ENCODE measurements at regions not wholly inside any gene's neighbourhood (a gene's known extent, or its start where the extent isn't known, plus 50 kb on each side); places are given as distances from the start of the nearest gene placed in this dataset.

DNA sequence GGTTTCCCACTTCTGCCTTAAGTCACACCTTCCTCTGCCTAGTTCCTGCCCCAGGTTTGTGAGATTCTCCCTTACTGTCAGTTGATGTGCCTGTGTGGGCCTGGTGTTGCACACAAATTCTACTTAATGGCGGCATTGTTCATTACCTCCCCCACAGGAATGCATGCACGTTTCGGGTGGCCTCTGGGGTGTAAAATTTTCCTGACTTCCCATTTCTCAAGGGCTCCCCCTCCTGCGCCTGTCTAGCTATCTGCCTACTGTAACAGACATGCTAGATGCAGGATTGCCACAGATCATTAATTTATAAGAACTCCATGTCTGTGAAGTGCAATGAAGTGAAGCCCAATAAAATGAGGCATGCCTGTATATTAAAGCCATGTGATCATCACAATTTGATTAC, 1466.3 kb downstream of the PCDH9 start:
- TF ChIP-seq, protein P1, sequence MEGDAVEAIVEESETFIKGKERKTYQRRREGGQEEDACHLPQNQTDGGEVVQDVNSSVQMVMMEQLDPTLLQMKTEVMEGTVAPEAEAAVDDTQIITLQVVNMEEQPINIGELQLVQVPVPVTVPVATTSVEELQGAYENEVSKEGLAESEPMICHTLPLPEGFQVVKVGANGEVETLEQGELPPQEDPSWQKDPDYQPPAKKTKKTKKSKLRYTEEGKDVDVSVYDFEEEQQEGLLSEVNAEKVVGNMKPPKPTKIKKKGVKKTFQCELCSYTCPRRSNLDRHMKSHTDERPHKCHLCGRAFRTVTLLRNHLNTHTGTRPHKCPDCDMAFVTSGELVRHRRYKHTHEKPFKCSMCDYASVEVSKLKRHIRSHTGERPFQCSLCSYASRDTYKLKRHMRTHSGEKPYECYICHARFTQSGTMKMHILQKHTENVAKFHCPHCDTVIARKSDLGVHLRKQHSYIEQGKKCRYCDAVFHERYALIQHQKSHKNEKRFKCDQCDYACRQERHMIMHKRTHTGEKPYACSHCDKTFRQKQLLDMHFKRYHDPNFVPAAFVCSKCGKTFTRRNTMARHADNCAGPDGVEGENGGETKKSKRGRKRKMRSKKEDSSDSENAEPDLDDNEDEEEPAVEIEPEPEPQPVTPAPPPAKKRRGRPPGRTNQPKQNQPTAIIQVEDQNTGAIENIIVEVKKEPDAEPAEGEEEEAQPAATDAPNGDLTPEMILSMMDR (IDR thresholded peaks at IDR 0.05), result no peak
- no peak for TF ChIP-seq POLR2A (IDR thresholded peaks at IDR 0.05)
